BLaER1 treated with 17β-estradiol and CSF1 and Interleukin-3, amounts not matched to agents 10 nM and 100 nM (cell line): ENCODE measurements at regions not wholly inside any gene's neighbourhood (a gene's known extent, or its start where the extent isn't known, plus 50 kb on each side); places are given as distances from the start of the nearest gene placed in this dataset.
"Not testable (repeated sequence)": the region's sequence is repeated elsewhere in the genome, so short reads cannot be mapped to it uniquely, and the experiment has no call there.

Experiments used
- H3K27ac ChIP-seq, 11 experiments: shearing (Covaris generic); formaldehyde crosslinking; 2 replicates each; pipeline ENCODE4 v1.8.1; 2022
- H3K27me3 ChIP-seq, 11 experiments: shearing (Covaris generic); formaldehyde crosslinking; 2 replicates each; pipeline ENCODE4 v1.8.1; 2022
- H3K36me3 ChIP-seq, 11 experiments: shearing (Covaris generic); formaldehyde crosslinking; 2 replicates each; pipeline ENCODE4 v1.8.1; 2022
- H3K4me1 ChIP-seq, 10 experiments: shearing (Covaris generic); formaldehyde crosslinking; 2 replicates each; pipeline ENCODE4 v1.8.1; 2022
- H3K4me2 ChIP-seq, 11 experiments: shearing (Covaris generic); formaldehyde crosslinking; 2 replicates each; pipeline ENCODE4 v1.8.1; 2022
- H3K4me3 ChIP-seq, 10 experiments: shearing (Covaris generic); formaldehyde crosslinking; 2 replicates each; pipeline ENCODE4 v1.8.1; 2022
- H3K9ac ChIP-seq, 11 experiments: shearing (Covaris generic); formaldehyde crosslinking; 2 replicates each; pipeline ENCODE4 v1.8.1; 2022
- H3K9me3 ChIP-seq, 11 experiments: shearing (Covaris generic); formaldehyde crosslinking; replicated peaks in 1 of 11; 2 replicates each; pipeline ENCODE4 v1.8.1; 2022
- H4K20me1 ChIP-seq, 11 experiments: shearing (Covaris generic); formaldehyde crosslinking; 2 replicates each; pipeline ENCODE4 v1.8.1; 2022
- Cebpa-rat ChIP-seq, 11 experiments: shearing (Covaris generic); IDR thresholded peaks; 2 replicates each; pipeline ENCODE4 v1.8.1; 2022

- Histone ChIP-seq H3K36me3 (peaks cover 0 to 3% (median 0%) of the 10 kb centered on the region in 11 experiments; a peak in 2 of 22 replicates), H3K27ac (no peak overlapping the region), H3K4me1 (peaks cover 0 to 7% (median 0%) of the 10 kb centered on the region in 10 experiments; a peak in 3 of 20 replicates), H3K4me3 (no peak overlapping the region), H3K4me2 (no peak overlapping the region), H3K9me3 (peaks cover 22 to 43% (median 31%) of the 10 kb centered on the region in 11 experiments), H3K27me3 (no peaks in the 10 kb centered on the region), H4K20me1 (no peaks in the 10 kb centered on the region), H3K9ac (no peak overlapping the region)
- no peak for TF ChIP-seq Cebpa-rat (IDR thresholded peaks at IDR 0.05)
Measured at GRCh38 chr1:226461087-226461486, 53.2 kb upstream of the PARP1 start.

DNA sequence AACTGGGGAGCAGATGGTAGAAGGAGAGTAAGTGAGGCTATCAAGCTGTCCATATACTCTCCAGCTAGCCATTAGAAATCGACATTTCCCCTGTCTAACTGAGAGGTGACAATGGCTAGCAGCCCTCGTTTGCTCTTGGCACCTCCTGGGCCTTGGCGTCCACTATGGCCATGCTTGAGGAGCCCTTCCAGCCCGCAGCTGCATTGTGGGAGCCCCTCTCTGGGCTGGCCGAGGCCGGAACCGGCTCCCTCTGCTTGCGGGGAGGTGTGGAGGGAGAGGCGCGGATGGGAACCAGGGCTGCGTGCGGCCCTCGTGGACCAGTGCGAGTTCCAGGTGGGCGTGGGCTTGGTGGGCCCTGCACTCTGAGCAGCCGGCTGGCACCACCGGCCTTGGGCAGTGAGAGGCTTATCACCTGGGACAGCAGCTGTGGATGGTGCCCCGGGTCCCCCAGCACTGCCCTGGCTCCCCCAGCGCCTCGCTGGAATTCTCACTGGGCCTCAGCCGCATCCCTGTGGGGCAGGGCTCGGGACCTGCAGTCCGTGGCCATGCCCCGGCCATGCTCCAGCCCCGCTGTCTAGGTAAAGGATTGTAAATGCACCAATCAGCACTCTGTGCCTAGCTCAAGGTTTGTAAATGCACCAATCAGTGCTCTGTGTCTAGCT is 56.2 kb upstream of the PARP1 start:
- H3K36me3 ChIP-seq: peaks cover 0 to 3% (median 0%) of the 10 kb centered on the region in 11 experiments; a peak in 2 of 22 replicates
- peaks cover 22 to 49% (median 31%) of the 10 kb centered on the region in 11 experiments for H3K9me3 ChIP-seq
- no peak overlapping the region for H3K27ac ChIP-seq
- TF ChIP-seq Cebpa-rat (IDR thresholded peaks at IDR 0.05): no peak
- H3K4me3 ChIP-seq: no peak overlapping the region; a peak in 1 of 20 replicates
- H3K4me1 ChIP-seq: no peaks in the 10 kb centered on the region
- no peaks in the 10 kb centered on the region for H3K27me3 ChIP-seq
- no peaks in the 10 kb centered on the region for H4K20me1 ChIP-seq
- H3K4me2 ChIP-seq: no peak overlapping the region
- H3K9ac ChIP-seq: no peak overlapping the region

DNA sequence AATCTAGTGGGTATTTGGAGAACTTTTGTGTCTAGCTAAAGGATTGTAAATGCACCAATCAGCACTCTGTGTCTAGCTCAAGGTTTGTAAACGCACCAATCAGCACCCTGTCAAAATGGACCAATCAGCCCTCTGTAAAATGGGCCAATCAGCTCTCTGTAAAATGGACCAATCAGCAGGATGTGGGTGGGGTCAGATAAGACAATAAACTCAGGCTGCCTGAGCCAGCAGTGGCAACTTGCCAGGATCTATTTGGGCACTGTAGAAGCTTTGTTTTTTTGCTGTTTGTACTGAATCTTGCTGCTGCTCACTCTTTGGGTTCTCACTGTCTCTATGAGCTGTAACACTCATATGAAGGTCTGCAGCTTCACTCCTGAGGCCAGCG is 56.7 kb upstream of the PARP1 start:
- H3K9ac ChIP-seq, H3K27ac ChIP-seq, H3K4me1 ChIP-seq, H4K20me1 ChIP-seq, H3K27me3 ChIP-seq, H3K4me2 ChIP-seq, H3K4me3 ChIP-seq, H3K36me3 ChIP-seq: not testable (repeated sequence)
- H3K9me3 ChIP-seq: peaks cover 22 to 49% (median 31%) of the 10 kb centered on the region in 11 experiments

- H3K27me3 ChIP-seq: no peaks in the 10 kb centered on the region
- no peak overlapping the region for H3K4me2 ChIP-seq
- no peaks in the 10 kb centered on the region for H4K20me1 ChIP-seq
- H3K27ac ChIP-seq: no peak overlapping the region
- H3K4me1 ChIP-seq: peaks cover 0 to 4% (median 0%) of the 10 kb centered on the region in 10 experiments; a peak in 1 of 20 replicates
- H3K9me3 ChIP-seq: peaks cover 22 to 49% (median 31%) of the 10 kb centered on the region in 11 experiments
- peaks cover 0 to 3% (median 0%) of the 10 kb centered on the region in 11 experiments; a peak in 2 of 22 replicates for H3K36me3 ChIP-seq
- no peak overlapping the region for H3K9ac ChIP-seq
- no peak overlapping the region for H3K4me3 ChIP-seq
- TF ChIP-seq Cebpa-rat (IDR thresholded peaks at IDR 0.05): no peak
Measured at GRCh38 chr1:226466296-226466695, 58.4 kb upstream of the PARP1 start.

- no peak overlapping the region for H3K4me2 ChIP-seq
- H3K27me3 ChIP-seq: no peaks in the 10 kb centered on the region
- H3K4me1 ChIP-seq: peaks cover 0 to 5% (median 0%) of the 10 kb centered on the region in 10 experiments; a peak in 1 of 20 replicates
- H3K27ac ChIP-seq: no peak overlapping the region
- no peak overlapping the region for H3K9ac ChIP-seq
- peaks cover 22 to 44% (median 29%) of the 10 kb centered on the region in 11 experiments for H3K9me3 ChIP-seq
- no peaks in the 10 kb centered on the region for H4K20me1 ChIP-seq
- no peak overlapping the region for H3K4me3 ChIP-seq
- H3K36me3 ChIP-seq: peaks cover 0 to 3% (median 0%) of the 10 kb centered on the region in 11 experiments; a peak in 2 of 22 replicates
- no peak for TF ChIP-seq Cebpa-rat (IDR thresholded peaks at IDR 0.05)
Measured at GRCh38 chr1:226467443-226467842, 59.5 kb upstream of the PARP1 start.

- Histone ChIP-seq H4K20me1 (no peaks in the 10 kb centered on the region), H3K27me3 (no peaks in the 10 kb centered on the region), H3K9ac (no peak overlapping the region), H3K4me1 (peaks cover 0 to 22% (median 16%) of the 10 kb centered on the region in 10 experiments; a peak in 16 of 20 replicates), H3K36me3 (no peaks in the 10 kb centered on the region), H3K4me3 (no peak overlapping the region), H3K27ac (no peak overlapping the region), H3K9me3 (peaks cover 0 to 8% (median 0%) of the 10 kb centered on the region in 11 experiments; a peak in 2 of 22 replicates), H3K4me2 (no peak overlapping the region)
- TF ChIP-seq Cebpa-rat (IDR thresholded peaks at IDR 0.05): no peak
Measured at GRCh38 chr1:226470921-226471866, 63.3 kb upstream of the PARP1 start.

DNA sequence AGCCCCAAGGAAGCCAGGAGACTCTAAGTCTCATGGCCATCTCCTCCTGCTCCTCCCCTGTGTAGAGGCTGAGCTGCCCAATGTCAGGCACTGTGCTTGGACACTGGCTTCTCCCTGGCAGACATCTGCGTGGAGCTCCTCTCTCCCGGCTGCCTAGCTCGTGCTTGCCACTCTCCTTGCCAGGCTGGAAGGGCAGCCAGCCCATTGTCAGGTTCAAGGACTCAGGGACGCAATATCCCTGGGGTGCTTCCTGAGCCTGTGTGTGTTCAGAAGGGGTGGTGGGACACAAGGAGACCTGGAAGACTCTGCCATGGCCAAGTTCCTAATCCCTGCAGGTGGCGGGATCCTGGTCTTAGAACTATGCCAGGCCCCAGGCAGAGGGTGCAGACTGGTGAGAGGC is 65.4 kb upstream of the PARP1 start:
- Histone ChIP-seq H3K4me1 (peaks cover 0 to 30% (median 16%) of the 10 kb centered on the region in 10 experiments; a peak in 16 of 20 replicates), H3K27ac (no peak overlapping the region), H3K27me3 (no peaks in the 10 kb centered on the region), H3K4me2 (no peak overlapping the region), H3K9me3 (peaks cover 0 to 4% (median 0%) of the 10 kb centered on the region in 11 experiments; a peak in 1 of 22 replicates), H3K36me3 (no peaks in the 10 kb centered on the region), H3K4me3 (no peak overlapping the region), H3K9ac (no peak overlapping the region), H4K20me1 (no peaks in the 10 kb centered on the region)
- no peak for TF ChIP-seq Cebpa-rat (IDR thresholded peaks at IDR 0.05)

DNA sequence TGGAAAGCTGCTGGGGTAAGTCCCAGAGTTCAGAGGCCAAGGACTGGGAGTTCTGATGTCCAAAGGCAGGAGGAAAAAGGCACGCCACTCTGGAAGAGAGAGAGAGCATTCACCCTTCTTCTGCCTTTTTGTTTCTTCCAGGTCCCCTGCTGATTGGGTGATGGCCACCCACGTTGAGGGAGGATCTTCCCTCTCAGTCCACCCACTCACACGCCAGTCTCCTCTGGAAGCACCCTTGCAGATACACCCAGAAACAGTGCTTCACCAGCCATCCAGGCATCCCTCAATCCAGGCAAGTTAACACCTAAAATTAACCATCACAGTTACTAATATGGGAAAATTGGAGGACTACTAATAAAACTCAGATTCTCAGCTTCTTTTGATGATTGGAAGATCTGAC is 66.1 kb upstream of the PARP1 start:
- no peak for TF ChIP-seq Cebpa-rat (IDR thresholded peaks at IDR 0.05)
- Histone ChIP-seq H3K9ac (no peak overlapping the region), H3K27me3 (no peaks in the 10 kb centered on the region), H3K4me1 (peaks cover 0 to 30% (median 16%) of the 10 kb centered on the region in 10 experiments; a peak in 16 of 20 replicates), H3K36me3 (no peaks in the 10 kb centered on the region), H3K4me2 (peak overlapping the region in 3 of 11 experiments; percentile 43 to 54 (median 44); a peak in 3 of 22 replicates), H3K4me3 (no peak overlapping the region), H3K9me3 (peaks cover 0 to 4% (median 0%) of the 10 kb centered on the region in 11 experiments; a peak in 1 of 22 replicates), H3K27ac (no peak overlapping the region), H4K20me1 (no peaks in the 10 kb centered on the region)
